Forelimb muscle (tissue), 1 donor: ENCODE measurements at regions not wholly inside any gene's neighbourhood (a gene's known extent, or its start where the extent isn't known, plus 50 kb on each side); places are given as distances from the start of the nearest gene placed in this dataset.

Experiments
- DNase-seq: peaks from one replicate; pipeline ENCODE4 v3.0.0-alpha.2; 2013; ENCODE audit warnings: low read depth

DNA sequence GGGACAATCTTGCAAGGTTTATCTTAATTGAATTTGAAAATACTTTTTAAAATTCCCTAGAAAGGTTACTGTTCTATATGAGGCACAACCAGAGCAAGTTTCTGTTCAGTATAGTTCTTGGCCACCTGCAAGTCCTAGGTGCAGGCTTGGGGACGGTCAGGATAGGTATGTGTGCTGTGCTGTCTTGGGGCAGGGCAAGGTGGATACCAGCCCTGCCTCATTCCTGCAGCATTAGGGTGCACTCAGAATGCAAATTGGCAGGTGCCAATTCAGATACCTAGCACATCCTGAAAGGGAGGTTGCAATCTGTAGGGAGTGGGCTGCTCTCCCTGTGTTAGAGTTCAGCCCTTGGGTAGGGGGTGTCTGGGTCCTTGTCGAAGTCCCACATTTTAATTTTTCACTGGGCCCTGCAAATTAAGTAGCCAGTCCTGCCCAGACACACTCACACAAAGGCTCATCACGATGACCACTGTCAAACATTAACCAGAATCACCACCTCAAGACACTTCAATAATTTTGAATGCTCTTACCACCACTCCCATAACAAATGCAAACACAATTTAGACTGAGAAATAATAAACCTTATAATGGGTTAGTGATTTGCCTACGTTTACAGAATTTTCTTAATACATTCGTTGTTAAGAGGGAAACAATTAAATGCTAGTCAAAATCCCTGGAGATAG is 838.0 kb upstream of the NR2F2 start:
- DNase-seq, result no peak

DNA sequence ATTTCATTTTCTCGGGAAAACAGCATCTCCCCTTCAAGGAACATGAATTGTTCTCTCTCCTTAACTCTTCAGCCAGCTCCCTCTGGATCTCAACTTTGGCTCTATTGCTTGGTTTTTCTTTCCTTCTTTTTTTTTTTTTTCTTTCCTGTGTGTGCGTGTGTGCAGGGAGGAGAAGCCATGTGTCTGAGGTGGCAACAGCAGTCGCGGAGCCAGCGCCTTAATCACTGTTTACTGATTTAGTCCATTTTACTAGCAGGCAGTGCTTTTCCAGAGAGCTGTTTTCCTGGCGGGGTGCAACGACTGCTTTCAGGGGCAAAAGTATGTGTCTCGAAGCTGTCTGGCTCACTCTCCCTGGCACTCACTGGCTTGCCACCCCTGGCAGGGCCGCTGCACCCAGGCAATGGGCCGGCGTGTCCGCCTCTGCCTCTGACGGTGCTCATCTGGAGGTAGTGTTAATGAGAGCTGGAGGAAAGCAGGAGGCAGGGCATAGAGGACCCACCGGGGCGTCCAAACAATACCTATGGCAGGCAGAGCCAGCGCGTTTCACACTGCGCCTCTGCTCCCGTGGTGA is 835.4 kb upstream of the NR2F2 start:
- DNase-seq, result no peak

DNA sequence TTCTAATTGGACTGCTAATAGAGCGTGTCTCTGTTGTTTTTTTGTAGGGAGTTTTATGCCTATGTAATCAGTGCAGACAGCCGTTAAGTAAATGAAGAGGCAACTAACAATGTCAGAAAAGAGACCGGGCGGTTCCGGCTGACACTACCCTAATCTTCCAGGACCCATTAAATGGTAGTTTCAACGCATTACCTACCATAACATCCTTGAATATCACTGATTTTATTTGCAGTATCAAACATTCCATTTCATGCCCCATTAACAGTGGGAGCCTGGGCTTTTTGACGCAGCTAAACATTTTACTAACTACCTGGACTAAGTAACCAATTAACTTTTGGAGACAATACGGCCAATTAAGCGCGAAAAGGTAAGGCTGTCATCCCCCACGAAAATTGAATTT is 832.9 kb upstream of the NR2F2 start:
- DNase-seq, result no peak

DNA sequence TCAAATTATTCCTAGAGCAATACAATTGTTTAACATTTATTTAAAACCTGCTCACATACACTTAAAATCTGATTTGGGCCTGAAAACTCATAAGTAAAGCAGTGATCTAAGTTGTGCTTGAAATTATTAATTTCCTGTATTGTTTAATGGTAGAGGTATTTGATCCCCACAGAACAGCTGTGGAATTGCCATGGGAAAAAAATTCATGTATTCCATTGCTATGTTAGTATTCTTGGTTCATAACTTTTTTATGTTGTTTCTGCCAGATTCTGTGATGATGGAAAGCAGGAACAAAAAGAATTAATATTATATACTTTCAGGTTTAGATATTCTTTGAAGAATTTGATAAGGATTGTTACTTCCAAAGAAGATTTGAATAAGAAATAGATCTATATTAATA is 831.5 kb upstream of the NR2F2 start:
- DNase-seq, result no peak

DNA sequence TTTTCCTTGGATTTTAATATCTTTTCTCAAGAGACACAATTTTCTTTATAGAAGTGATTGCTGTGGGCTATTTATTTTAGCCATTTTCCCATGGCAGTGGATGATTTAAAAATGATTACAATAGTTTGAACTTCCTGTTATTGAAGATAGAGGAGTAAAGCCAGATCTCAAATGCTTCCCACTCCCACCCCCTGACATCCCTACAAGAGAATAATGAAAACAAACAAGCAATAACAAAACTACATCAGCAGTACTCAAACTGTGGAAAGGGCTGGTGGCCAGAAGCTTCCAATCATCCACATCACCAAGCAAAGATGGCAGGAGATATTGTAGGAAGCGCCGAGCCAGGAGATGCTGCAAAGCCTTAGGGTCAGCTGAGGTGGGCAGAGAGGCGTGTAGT is 831.1 kb upstream of the NR2F2 start:
- DNase-seq, result no peak

DNA sequence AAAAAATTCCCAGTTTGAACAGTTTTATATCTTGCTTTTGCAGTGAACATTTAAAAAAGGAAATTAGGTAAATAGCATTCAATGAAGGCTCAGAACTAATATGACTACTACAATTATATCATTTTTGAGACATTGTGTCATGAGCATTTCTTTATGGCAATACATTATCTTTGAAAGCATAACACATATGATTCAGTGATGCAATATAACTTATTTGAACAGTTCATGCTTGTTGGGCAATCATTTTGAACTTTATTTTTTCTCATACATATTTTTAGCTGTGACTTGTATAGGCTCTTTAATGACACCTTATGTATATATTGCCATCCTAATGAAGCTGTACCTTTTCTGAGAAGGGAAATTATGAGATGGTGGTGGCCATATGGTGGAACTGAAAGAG is 828.6 kb upstream of the NR2F2 start:
- DNase-seq, result no peak

DNA sequence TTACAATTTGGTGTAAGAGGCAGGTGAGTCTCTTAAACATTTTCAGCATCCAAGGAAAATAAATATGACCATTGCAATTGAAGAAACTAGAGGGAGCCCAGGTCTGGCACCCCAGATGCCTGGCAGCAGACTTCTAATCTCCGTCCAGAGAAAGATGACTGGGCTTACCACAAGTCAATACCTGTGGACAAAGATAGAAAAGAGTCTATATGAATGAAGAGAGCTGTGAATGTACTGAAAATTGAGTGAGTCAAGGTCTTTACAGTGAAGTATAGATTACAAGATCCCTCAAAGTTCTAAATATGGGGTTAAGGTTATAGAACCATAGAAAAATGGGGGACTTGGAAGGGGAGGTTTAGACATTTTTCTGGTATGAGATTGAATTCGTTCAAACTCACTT is 827.4 kb upstream of the NR2F2 start:
- DNase-seq, result no peak

DNA sequence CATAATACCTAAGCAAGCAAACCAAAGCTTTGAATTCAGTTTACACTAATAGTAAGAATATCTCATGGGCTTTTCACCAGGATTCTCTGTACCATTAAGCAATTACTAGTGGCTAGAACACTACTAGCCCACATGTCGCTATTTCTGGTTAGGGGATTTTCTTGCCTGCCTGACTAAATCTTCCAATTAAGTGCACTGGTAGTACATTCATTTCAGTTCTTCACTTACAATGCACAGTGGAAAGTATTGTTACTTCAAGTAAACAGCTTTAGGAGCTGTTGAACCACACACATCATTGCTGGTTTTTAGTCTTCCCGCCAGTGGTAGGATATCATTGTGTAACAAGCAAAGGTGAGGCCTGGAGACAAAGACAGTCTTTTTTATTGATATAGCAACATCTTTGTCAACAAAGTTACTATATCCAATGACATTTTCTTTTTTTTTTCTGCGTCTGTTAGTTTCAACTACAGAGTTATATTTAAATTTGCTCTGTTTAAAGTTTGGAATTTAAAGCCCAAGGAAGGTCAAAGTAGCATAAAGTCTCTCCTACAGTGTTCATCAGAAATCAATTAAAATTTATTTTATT is 826.8 kb upstream of the NR2F2 start:
- no peak for DNase-seq

DNA sequence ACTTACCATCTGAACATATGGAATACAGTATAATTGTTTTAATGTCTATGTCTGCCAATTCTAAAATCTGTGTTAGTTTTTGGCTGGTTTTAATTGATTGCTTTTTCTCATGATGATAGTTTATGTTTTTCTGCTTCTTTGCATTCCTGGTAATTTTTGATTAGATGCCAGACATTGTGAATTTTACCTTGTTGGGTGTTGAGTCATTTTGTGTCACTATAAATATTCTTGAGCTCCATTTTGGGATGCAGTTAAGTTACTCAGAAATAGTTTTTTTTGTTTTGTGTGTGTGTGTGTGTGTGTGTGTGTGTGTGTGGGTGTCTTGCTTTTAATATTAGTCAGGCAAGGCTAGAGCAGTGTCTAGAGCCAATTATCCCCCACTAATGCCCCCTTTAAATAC is 818.8 kb upstream of the NR2F2 start:
- no peak for DNase-seq

DNA sequence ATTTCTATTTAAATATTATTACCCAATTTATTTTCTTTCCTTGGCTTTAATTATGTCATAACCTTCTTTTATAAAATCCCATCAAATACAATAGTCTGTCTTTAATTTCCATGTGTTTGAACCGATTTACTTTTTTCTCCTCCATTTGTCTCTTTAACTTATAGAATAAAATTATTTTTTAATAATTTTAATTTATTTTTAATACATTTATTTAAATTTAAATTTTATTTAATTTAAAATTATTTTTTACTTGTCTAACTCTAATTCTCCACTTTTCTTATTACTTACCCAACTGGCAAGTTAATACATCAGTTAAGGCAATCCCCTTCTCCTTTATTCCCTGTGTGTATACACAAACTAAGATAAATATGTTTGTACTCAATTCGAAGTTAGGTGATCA is 817.6 kb upstream of the NR2F2 start:
- DNase-seq, result no peak

DNA sequence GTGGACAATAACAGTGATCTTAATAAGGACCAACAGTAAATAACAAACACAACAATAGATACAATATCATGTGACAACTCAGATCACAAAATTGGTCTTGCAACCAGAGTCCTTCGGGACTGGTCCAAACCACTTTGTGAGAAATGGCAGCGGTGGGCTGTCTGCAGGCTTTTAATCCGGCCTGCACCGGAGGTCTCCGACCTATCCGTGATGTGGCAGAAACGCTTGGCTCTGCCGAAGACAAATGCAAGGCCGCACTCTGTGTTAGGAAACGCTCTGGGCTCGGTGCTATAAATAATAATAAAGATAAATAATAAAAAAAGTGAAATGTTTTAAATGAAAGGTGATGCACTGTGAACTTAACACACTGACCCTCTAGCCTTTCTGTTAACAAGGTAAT is 810.6 kb upstream of the NR2F2 start:
- no peak for DNase-seq

DNA sequence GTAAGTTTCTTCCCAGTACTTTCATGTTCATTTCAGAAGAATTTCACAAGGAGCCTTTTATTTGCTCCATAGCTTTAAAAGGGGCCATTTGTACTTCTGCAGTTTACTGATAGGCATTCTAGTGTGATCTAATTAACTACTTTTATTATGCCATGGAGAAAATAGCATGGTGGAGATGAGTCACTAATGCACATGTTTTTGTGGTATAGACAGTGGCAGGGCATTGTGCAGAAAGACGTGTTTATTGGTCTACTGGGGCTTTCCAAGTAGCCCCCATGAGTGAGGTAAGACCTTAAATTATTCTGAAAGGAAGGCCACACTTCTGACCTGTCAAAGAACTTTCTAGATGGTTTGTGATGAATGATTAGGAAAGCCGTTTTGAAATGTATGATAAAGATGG is 810.0 kb upstream of the NR2F2 start:
- no peak for DNase-seq

DNA sequence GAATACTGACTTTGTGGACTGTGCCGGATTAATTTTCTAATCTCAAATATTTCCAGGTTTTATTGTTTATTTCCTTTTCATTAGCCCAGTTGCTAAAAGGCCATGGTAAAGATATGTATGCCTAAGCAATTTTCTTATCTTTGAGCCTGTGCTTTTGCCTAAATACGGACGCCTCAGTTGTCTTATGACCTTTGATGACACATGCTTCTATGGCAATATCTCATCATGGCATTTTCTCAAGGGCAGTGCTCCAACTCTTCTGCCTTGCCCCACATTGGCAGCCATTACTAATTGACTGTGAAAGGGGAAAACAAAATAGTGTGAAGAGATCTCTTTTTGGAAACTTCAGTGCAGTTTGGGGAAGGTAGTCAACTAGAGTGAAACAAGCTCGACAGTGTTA is 809.6 kb upstream of the NR2F2 start:
- no peak for DNase-seq

DNA sequence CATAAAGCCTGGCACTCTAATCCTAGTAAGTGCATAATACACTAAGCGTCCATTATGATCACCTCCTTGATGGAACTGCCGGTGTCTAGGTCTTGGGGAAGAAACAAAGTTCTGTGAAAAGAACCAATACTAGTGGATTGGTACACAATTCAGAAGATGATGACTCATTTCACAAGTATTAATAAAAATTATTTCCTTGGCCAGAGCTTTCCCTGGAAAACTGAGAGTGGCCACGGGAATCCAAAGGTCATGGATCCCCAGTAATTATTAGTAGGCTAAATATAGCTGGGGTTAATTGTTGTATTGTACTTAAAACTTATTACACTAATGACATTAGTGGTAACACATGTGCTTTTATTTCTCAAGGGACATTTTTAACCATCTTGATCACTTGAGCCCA is 808.0 kb upstream of the NR2F2 start:
- no peak for DNase-seq

DNA sequence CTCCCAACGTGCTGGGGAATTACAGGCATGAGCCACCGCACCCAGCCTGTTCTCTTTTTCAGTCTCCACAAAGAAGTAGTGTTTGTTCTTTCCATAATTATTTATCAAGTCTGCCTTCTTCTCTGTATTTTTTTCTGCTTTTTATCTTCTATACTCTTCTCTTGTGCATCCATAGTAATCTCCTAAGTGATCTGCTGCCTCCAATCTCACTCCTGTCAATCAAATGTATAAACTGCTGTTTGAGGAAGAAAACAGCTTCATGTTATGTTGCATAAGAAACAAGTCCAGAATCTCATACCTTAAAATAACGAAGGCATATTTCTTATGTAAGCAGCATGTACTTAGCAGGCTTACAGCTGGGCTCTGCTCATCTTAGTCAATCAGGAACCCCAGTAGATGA is 801.6 kb upstream of the NR2F2 start:
- DNase-seq, result no peak

DNA sequence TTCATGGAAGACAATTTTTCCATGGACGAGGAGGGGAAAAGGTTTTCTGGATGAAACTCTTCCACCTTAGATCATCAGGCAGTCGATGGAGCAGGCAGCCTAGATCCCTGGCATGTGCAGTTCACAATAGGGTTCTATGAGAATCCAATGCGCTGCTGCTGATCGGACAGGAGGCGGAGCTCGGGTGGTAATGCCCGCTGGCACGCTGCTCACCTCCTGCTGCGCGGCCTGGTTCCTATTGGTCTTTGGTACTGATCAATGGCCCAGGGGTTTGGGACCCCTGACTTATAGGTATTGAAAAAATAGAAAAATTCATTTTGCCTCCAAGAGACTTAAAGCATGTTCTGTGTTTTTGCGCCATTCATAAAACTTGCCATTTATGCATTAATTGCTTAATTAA is 793.9 kb upstream of the NR2F2 start:
- DNase-seq, result no peak

DNA sequence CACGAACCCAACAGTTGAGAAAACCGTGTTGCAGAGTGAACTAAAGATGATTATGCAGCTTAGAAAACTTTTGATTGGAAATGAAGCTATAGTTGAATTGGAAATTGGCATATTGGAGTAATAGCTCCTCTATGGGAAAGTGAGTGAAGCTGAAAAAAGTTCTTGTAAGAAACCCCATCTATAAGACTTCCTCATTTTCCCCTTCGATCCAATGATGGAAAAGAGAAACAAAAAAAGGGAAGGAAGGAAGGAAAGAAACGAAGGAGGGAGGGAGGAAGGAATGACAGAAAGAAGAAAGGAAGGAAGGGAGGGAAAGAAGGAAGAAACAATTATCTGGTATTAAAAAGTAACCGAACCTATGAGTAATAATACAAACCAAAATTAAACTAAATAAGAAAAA is 791.8 kb upstream of the NR2F2 start:
- DNase-seq, result no peak

DNA sequence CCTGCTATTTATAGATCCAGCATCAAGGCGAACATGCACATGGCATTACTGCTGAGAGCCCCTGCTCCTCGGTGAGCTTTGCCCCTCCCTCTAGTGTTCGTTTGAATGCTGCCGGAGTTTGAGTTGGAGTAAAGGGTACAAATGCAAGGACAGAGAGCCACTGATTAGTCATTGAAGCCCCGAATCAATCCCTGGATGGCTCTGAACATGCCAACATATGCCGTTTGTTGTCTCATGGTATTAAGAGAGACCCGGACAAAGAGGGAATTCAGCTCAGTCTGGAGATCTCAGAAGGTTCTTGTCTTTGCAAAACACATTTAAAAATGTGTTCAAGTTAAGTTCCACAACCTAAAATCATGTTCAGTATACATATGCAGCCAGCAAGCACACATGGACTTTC is 789.2 kb upstream of the NR2F2 start:
- no peak for DNase-seq

DNA sequence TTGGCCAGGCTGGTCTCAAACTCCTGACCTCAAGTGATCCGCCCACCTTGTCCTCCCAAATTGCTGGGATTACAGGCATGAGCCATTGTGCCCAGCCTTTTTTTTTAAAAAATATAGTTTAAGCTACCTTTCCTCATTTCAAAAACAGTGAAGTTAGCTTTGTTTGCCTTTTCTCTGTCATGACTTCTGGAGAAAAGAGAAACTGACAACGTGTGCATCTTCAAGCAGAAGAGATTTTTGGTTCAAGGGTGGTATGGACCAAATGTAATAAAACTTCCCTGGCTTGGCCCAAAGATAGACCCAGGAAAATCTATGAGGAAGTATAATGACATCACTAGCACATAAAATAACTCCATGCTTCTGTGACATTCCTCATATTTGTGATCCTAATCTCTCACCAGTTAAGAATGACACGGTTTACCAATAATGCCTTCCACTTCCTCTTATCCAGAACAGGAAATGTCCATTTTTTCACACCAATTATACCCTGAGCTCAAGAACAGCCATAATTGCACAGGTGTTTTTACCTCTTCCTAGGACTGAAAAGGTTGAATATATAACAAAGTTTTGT is 781.2 kb upstream of the NR2F2 start:
- no peak for DNase-seq

DNA sequence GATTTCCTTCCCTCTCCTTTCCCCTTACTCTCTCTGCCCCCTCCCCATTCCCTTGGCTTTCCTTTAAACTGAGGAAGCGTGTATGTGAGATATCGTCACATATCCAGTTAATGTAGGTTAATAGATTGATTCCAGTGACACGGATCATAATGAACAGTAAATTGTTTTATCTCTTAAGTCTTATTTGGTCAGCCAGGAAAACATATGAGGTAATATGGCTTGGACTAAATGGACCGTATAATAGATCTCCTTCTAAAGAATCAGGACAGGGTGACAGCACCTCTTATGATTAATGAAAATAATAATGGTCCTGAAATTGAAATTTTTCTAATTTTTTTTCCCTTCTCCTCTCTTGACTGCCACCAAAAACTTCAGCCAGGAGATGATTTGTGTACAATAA is 779.8 kb upstream of the NR2F2 start:
- no peak for DNase-seq

DNA sequence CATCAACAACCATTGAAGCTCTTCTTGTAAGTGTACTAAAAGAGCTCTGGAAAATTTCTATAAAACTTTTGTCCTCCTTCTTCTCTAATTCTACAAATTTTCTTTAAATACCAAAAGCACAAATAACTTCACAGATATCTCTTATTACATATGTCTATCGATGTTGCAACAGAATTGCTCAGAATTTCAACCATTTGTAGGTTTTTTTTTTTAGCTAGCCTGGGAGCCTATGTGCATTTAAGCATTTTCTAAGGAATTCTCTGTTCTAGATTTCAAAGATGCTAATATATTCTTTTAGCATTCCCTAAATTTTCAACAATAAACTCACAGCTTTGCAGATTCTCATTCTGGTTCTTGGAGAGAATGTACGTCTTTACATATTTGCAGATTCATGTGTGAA is 774.3 kb upstream of the NR2F2 start:
- DNase-seq, result no peak

DNA sequence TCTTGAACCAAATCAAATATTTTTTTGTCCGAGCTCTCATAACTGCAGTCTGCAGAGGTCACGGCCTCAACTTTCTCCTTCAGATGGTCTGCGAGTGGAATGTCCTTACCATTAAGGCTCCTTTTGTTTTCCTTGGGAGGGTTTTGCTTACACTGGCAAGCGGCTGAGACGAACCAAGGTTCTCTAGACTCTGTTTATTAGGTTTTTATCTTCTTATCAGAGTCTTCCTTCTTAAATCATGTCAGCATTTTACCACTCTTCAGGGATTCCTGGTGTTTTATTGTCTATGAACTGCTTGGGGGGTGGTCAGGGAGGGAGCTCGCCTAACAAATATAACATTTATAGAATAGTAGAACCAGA is 773.7 kb upstream of the NR2F2 start:
- no peak for DNase-seq

DNA sequence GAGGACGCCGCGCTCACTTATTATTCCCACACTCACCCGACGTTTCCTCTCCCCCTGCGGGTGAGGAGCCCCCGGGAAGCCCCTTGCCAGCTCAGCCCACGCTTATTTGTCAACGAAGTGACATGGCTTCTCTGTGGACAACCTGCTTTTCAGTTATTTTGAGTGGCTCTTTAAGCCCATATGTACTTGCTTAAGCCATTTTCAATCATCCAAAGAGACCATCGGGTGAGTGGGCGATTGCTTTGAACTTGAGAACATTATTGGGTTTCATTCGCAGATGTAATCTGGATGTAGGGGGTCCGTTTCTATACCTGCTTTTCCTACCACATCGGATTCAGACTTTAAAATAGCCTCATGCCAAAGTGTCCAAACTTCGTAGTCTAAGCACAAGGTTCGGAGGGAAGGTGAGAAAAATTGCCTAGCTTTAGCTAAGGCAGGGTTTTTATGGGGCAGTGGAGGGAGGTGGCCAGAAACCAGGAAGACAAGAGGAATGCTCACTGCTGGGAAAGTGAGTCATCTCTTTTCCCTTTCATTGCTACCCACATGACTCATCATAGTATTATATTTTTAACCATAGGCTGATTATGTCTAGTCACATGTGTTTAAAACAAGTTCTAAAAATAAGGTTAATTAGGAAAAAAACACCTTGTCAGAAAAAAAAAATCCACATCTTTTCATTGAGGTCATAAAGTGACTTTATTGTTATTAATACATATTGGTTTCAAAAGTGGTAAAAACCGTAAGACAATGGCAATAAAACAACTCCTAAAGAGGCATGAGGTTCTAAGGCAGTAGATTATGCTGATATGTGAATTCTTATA is 773.1 kb upstream of the NR2F2 start:
- DNase-seq, result no peak
